Epithelial cell of esophagus (primary cell): ENCODE measurements at regions not wholly inside any gene's neighbourhood (a gene's known extent, or its start where the extent isn't known, plus 50 kb on each side); places are given as distances from the start of the nearest gene placed in this dataset.

Experiments used
- DNase-seq: peaks from one replicate; pipeline ENCODE4 v3.0.0; 2010; ENCODE audit warnings: low read depth
- H3K4me3 ChIP-seq: 2 replicates; pipeline ENCODE4 v1.5.1; 2011; ENCODE audit warnings: mild to moderate bottlenecking, low read length, control low read depth
- CTCF ChIP-seq: IDR thresholded peaks from 2 replicates; pipeline ENCODE4 v1.5.1; 2011; ENCODE audit warnings: low read depth, mild to moderate bottlenecking, low read length, control low read depth, inconsistent platforms; ENCODE audit not compliant: insufficient read depth; ENCODE audit errors: missing control alignments

DNA sequence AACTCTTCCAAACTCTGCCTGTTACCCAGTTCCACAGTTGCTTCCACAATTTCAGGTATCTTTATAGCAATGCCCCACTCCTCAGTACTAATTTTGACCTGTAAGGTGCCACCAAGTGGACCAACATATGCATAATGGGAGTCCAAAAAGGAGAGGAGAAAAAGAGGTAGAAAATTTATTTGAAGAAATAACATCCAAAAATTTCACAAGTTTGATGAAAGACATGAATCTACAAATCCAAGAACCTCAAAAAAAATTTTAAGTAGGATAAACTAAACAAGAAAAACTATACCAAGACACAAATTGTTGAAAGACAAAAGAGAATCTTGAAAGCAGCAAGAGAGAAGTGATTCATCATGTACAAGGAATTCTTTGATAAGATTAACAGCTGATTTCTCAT is 79.8 kb downstream of the BARX1 start:
- no peak for DNase-seq
- H3K4me3 ChIP-seq: no peak overlapping the region
- TF ChIP-seq CTCF: no peak

DNA sequence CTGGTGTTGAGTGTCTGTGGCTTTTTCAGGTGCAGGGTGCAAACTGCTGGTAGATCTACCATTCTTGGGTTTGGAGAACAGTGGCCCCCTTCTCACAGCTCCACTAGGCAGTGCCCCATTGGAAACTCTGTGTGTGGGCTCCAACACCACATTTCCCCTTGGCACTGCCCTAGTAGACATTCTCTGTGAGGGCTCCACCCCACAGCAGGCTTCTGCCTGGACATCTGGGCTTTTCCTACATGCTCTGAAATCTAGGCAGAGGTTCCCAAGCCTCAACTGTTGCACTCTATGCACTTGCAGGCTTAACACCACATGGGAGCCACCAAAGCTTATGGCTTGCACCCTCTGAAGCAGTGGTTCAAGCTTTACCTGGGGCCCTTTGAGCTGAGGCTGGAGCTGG is 80.9 kb downstream of the BARX1 start:
- H3K4me3 ChIP-seq: no peak overlapping the region
- no peak for DNase-seq
- no peak for TF ChIP-seq CTCF

- H3K4me3 ChIP-seq: no peak overlapping the region
- no peak for TF ChIP-seq CTCF
- no peak for DNase-seq
These were observed 83.9 kb downstream of the BARX1 start for GRCh38 chr9:93871286-93871685.

GRCh38 chr9:93869863-93870262 is 85.3 kb downstream of the BARX1 start:
- DNase-seq: no peak
- no peak for TF ChIP-seq CTCF
- H3K4me3 ChIP-seq: no peak overlapping the region

GRCh38 chr9:93869088-93869487 is 86.1 kb downstream of the BARX1 start:
- no peak for TF ChIP-seq CTCF
- no peak for DNase-seq
- no peak overlapping the region for H3K4me3 ChIP-seq

DNA sequence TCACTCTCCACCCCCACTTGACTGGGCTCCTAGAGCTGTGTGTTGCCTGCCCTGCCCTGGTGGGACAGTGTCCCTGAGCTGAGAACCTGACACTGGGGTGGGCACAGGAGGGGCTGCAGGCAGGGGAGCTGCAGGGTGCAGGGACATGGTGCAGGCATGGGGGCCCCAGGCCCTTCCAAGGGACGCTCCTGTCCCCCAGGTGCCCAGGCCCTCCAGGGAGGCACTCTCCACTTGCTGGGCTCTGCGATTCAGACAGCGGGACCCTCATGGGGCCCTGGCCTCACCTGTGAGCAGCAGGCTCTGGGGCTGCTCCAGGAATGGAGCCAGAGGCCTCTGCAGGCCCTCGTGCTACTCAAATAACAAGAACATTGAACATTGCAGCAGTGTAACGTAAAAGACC is 89.4 kb downstream of the BARX1 start:
- no peak for DNase-seq

More for the DNA sequence above, 89.4 kb downstream of the BARX1 start:
- H3K4me3 ChIP-seq: no peak overlapping the region
- no peak for TF ChIP-seq CTCF
